SK-N-MC (cell line): ENCODE measurements at regions not wholly inside any gene's neighbourhood (a gene's known extent, or its start where the extent isn't known, plus 50 kb on each side); places are given as distances from the start of the nearest gene placed in this dataset.

Experiments
- EZH2 ChIP-seq: fragments of 200-600 bp; sonication (generic); IDR thresholded peaks from one replicate; pipeline ENCODE4 v1.6.1; 2017; ENCODE audit warnings: antibody characterized with exemption
- POLR2AphosphoS5 ChIP-seq: IDR thresholded peaks from 2 replicates; pipeline ENCODE4 v1.6.1; 2012; ENCODE audit warnings: mild to moderate bottlenecking, low read depth, low read length, borderline replicate concordance

DNA sequence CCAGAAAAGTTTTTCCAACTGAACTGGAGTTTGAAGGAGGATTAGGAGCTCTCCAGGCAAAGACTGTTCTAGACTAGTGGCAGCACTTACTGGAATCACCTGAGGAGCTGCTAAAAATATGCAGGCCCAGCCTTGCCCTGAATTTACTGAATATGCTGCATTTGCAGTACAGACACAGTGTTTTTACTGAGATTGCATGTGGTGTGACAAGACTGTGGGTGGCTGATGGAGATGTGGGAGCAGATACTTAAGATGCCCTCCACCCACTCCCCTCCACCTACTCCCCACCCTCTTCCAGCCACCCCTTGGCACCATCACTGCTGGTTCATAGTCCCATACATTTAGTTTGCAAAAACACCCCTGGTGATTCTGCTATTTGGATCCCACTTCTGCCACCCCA, 64.1 kb upstream of the HRH2 start:
- TF ChIP-seq EZH2 (no peak), POLR2AphosphoS5 (no peak)
